ENCODE measurements at regions not wholly inside any gene's neighbourhood (a gene's known extent, or its start where the extent isn't known, plus 50 kb on each side); places are given as distances from the start of the nearest gene placed in this dataset.

GRCh38 chr21:20020026-20020425 lies 978.2 kb upstream of the NCAM2 start:
- no peak for DNase-seq (ENCODE audit: low spot score)
- no peaks in the 10 kb centered on the region for H3K4me1 ChIP-seq
- TF ChIP-seq, protein P1, sequence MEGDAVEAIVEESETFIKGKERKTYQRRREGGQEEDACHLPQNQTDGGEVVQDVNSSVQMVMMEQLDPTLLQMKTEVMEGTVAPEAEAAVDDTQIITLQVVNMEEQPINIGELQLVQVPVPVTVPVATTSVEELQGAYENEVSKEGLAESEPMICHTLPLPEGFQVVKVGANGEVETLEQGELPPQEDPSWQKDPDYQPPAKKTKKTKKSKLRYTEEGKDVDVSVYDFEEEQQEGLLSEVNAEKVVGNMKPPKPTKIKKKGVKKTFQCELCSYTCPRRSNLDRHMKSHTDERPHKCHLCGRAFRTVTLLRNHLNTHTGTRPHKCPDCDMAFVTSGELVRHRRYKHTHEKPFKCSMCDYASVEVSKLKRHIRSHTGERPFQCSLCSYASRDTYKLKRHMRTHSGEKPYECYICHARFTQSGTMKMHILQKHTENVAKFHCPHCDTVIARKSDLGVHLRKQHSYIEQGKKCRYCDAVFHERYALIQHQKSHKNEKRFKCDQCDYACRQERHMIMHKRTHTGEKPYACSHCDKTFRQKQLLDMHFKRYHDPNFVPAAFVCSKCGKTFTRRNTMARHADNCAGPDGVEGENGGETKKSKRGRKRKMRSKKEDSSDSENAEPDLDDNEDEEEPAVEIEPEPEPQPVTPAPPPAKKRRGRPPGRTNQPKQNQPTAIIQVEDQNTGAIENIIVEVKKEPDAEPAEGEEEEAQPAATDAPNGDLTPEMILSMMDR (IDR thresholded peaks at IDR 0.05) = no peak
- H3K27ac ChIP-seq = no peak overlapping the region
- H3K9me3 ChIP-seq = no peaks in the 10 kb centered on the region
- H3K36me3 ChIP-seq = no peaks in the 10 kb centered on the region
- no peak overlapping the region for H3K4me3 ChIP-seq
- H3K27me3 ChIP-seq = no peaks in the 10 kb centered on the region

GRCh38 chr21:20023193-20023592 lies 975.0 kb upstream of the NCAM2 start:
- no peaks in the 10 kb centered on the region for H3K27me3 ChIP-seq
- H3K4me3 ChIP-seq = no peak overlapping the region
- TF ChIP-seq, protein P1 (IDR thresholded peaks at IDR 0.05) = no peak
- no peaks in the 10 kb centered on the region for H3K4me1 ChIP-seq
- H3K36me3 ChIP-seq = no peaks in the 10 kb centered on the region
- H3K9me3 ChIP-seq = no peaks in the 10 kb centered on the region
- H3K27ac ChIP-seq = no peak overlapping the region
- DNase-seq (ENCODE audit: low spot score) = no peak

DNA sequence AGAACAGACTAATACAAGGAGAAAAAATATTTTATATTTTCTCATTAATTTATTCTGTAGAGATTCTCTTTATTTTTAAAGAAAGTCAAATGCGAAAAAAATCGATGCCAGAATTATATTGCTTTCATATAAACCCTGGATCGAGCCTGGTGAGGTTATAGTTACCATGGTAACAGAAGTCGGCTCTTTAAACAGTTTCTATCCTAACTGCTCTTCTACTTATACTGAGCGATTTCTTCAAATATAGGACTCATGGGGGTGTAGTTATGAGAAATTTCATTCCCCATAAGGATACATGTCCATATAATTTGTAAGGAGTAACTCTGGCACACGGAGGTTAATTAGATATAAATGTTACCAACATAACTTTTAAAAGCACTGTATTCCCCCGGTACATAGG lies 973.5 kb upstream of the NCAM2 start:
- TF ChIP-seq, protein P1 (IDR thresholded peaks at IDR 0.05) = no peak
- no peaks in the 10 kb centered on the region for H3K27me3 ChIP-seq
- no peaks in the 10 kb centered on the region for H3K4me1 ChIP-seq
- H3K36me3 ChIP-seq = no peaks in the 10 kb centered on the region
- no peak overlapping the region for H3K27ac ChIP-seq
- DNase-seq (ENCODE audit: low spot score) = no peak
- no peaks in the 10 kb centered on the region for H3K9me3 ChIP-seq
- H3K4me3 ChIP-seq = no peak overlapping the region

GRCh38 chr21:20026543-20026942 lies 971.7 kb upstream of the NCAM2 start:
- Histone ChIP-seq H3K4me1 (no peaks in the 10 kb centered on the region), H3K4me3 (no peak overlapping the region), H3K9me3 (no peaks in the 10 kb centered on the region), H3K27me3 (no peaks in the 10 kb centered on the region), H3K36me3 (no peaks in the 10 kb centered on the region), H3K27ac (no peak overlapping the region)
- DNase-seq (ENCODE audit: low spot score) = no peak
- TF ChIP-seq, protein P1 (IDR thresholded peaks at IDR 0.05) = no peak

DNA sequence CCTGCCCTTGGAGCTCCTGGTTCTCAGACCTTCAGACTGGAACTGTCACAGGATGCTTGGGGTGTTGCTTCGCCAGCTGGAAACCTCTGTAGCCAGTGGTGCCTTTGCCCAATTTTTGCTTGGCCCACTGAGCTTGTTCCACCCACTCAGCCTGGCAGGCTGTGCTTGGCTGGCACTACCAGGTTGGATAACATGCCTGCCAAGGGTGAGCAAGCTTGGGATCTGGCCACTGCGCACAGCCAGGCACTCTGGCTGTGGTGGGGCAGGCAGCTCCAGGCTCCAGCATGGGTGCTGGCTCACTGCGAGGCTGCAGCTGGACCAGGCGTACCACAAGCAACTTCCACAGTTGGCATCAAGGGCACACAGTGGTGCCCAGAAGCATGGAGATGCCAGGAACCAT lies 967.8 kb upstream of the NCAM2 start:
- no peaks in the 10 kb centered on the region for H3K27me3 ChIP-seq
- H3K4me3 ChIP-seq = no peak overlapping the region
- H3K9me3 ChIP-seq = no peaks in the 10 kb centered on the region
- no peaks in the 10 kb centered on the region for H3K36me3 ChIP-seq
- H3K4me1 ChIP-seq = no peaks in the 10 kb centered on the region
- TF ChIP-seq, protein P1 (IDR thresholded peaks at IDR 0.05) = no peak
- DNase-seq (ENCODE audit: low spot score) = no peak
- H3K27ac ChIP-seq = no peak overlapping the region

- DNase-seq (ENCODE audit: low spot score) = no peak
- Histone ChIP-seq H3K27ac (no peak overlapping the region), H3K9me3 (no peaks in the 10 kb centered on the region), H3K4me1 (no peaks in the 10 kb centered on the region), H3K4me3 (no peak overlapping the region), H3K36me3 (no peaks in the 10 kb centered on the region), H3K27me3 (no peaks in the 10 kb centered on the region)
- TF ChIP-seq, protein P1 (IDR thresholded peaks at IDR 0.05) = no peak
These were observed 966.4 kb upstream of the NCAM2 start for GRCh38 chr21:20031807-20032206.

All from right atrium auricular region (tissue), 2 donors.